ENCODE measurements at regions not wholly inside any gene's neighbourhood (a gene's known extent, or its start where the extent isn't known, plus 50 kb on each side); places are given as distances from the start of the nearest gene placed in this dataset.

- Histone ChIP-seq H2AFZ (ENCODE audit: low read depth, low read length, severe bottlenecking) (no peak overlapping the region), H3K36me3 (ENCODE audit: low read length) (no peaks in the 10 kb centered on the region), H4K20me1 (ENCODE audit: low read depth, low read length) (no peaks in the 10 kb centered on the region), H3K4me2 (ENCODE audit: low read depth, low read length, poor library complexity, severe bottlenecking) (no peak overlapping the region), H3K27me3 (ENCODE audit: low read length) (no peaks in the 10 kb centered on the region), H3K4me3 (ENCODE audit: insufficient read depth, low read length, poor library complexity, severe bottlenecking) (no peak overlapping the region), H3K9me3 (ENCODE audit: insufficient read depth, low read length) (no peaks in the 10 kb centered on the region), H3K9ac (ENCODE audit: low read length) (no peak overlapping the region), H3K27ac (ENCODE audit: low read depth, low read length) (no peak overlapping the region), H3F3A (ENCODE audit: insufficient read depth) (no peaks in the 10 kb centered on the region), H3K9me2 (replicated peaks; ENCODE audit: insufficient read depth, low read length) (no peaks in the 10 kb centered on the region), H3K79me2 (ENCODE audit: insufficient read depth, low read length) (no peaks in the 10 kb centered on the region)
- TF ChIP-seq EZH2phosphoT487 (conservative IDR thresholded peaks at IDR 0.05; ENCODE audit: low read length), result no peak
- no peak for TF ChIP-seq CTCF (IDR thresholded peaks at IDR 0.05; ENCODE audit: insufficient read depth, low read length, poor library complexity, severe bottlenecking)
These were observed 368.2 kb downstream of the COG6 start for GRCh38 chr13:40023595-40024203.

GRCh38 chr13:40024204-40024966 lies 368.9 kb downstream of the COG6 start:
- no peak overlapping the region for H3K4me2 ChIP-seq (ENCODE audit: low read depth, low read length, poor library complexity, severe bottlenecking)
- no peaks in the 10 kb centered on the region for H3K9me3 ChIP-seq (ENCODE audit: insufficient read depth, low read length)
- H3K9ac ChIP-seq (ENCODE audit: low read length), result no peak overlapping the region
- H3F3A ChIP-seq (ENCODE audit: insufficient read depth), result no peaks in the 10 kb centered on the region
- H4K20me1 ChIP-seq (ENCODE audit: low read depth, low read length), result no peaks in the 10 kb centered on the region
- no peaks in the 10 kb centered on the region for H3K79me2 ChIP-seq (ENCODE audit: insufficient read depth, low read length)
- H3K27ac ChIP-seq (ENCODE audit: low read depth, low read length), result no peak overlapping the region
- no peak overlapping the region for H2AFZ ChIP-seq (ENCODE audit: low read depth, low read length, severe bottlenecking)
- H3K36me3 ChIP-seq (ENCODE audit: low read length), result no peaks in the 10 kb centered on the region
- no peaks in the 10 kb centered on the region for H3K27me3 ChIP-seq (ENCODE audit: low read length)
- H3K9me2 ChIP-seq (replicated peaks; ENCODE audit: insufficient read depth, low read length), result no peaks in the 10 kb centered on the region
- no peak overlapping the region for H3K4me3 ChIP-seq (ENCODE audit: insufficient read depth, low read length, poor library complexity, severe bottlenecking)
- TF ChIP-seq CTCF (IDR thresholded peaks at IDR 0.05; ENCODE audit: insufficient read depth, low read length, poor library complexity, severe bottlenecking) (no peak), EZH2phosphoT487 (conservative IDR thresholded peaks at IDR 0.05; ENCODE audit: low read length) (no peak)

- Histone ChIP-seq H3K27me3 (ENCODE audit: low read length) (no peaks in the 10 kb centered on the region), H3K4me3 (ENCODE audit: insufficient read depth, low read length, poor library complexity, severe bottlenecking) (no peak overlapping the region), H3K27ac (ENCODE audit: low read depth, low read length) (no peak overlapping the region), H3K9ac (ENCODE audit: low read length) (no peak overlapping the region), H4K20me1 (ENCODE audit: low read depth, low read length) (no peaks in the 10 kb centered on the region), H3K79me2 (ENCODE audit: insufficient read depth, low read length) (no peaks in the 10 kb centered on the region), H3F3A (ENCODE audit: insufficient read depth) (no peaks in the 10 kb centered on the region), H3K9me2 (replicated peaks; ENCODE audit: insufficient read depth, low read length) (no peaks in the 10 kb centered on the region), H3K4me2 (ENCODE audit: low read depth, low read length, poor library complexity, severe bottlenecking) (no peak overlapping the region), H2AFZ (ENCODE audit: low read depth, low read length, severe bottlenecking) (no peak overlapping the region), H3K9me3 (ENCODE audit: insufficient read depth, low read length) (no peaks in the 10 kb centered on the region), H3K36me3 (ENCODE audit: low read length) (no peaks in the 10 kb centered on the region)
- no peak for TF ChIP-seq CTCF (IDR thresholded peaks at IDR 0.05; ENCODE audit: insufficient read depth, low read length, poor library complexity, severe bottlenecking)
- TF ChIP-seq EZH2phosphoT487 (conservative IDR thresholded peaks at IDR 0.05; ENCODE audit: low read length), result no peak
These were observed 369.7 kb downstream of the COG6 start for GRCh38 chr13:40024967-40025714.

All from SU-DHL-6 (cell line).